ENCODE measurements at regions not wholly inside any gene's neighbourhood (a gene's known extent, or its start where the extent isn't known, plus 50 kb on each side); places are given as distances from the start of the nearest gene placed in this dataset.
"Not testable (repeated sequence)": the region's sequence is repeated elsewhere in the genome, so short reads cannot be mapped to it uniquely, and the experiment has no call there.

- no peak for DNase-seq (ENCODE audit: low spot score)
These were observed 609.0 kb downstream of the TBC1D22A start for GRCh38 chr22:47371263-47372090.

GRCh38 chr22:47370448-47371262 lies 608.2 kb downstream of the TBC1D22A start:
- DNase-seq (ENCODE audit: low spot score): no peak

- DNase-seq (ENCODE audit: low spot score): no peak
These were observed 607.1 kb downstream of the TBC1D22A start for GRCh38 chr22:47369431-47370015.

- DNase-seq (ENCODE audit: low spot score): no peak
These were observed 606.6 kb downstream of the TBC1D22A start for GRCh38 chr22:47369020-47369419.

GRCh38 chr22:47367993-47368945 lies 605.8 kb downstream of the TBC1D22A start:
- DNase-seq (ENCODE audit: low spot score): no peak

GRCh38 chr22:47367107-47367690 lies 604.7 kb downstream of the TBC1D22A start:
- DNase-seq (ENCODE audit: low spot score): no peak

- DNase-seq (ENCODE audit: low spot score): no peak
These were observed 603.7 kb downstream of the TBC1D22A start for GRCh38 chr22:47366026-47366767.

- DNase-seq (ENCODE audit: low spot score): no peak
These were observed 598.8 kb downstream of the TBC1D22A start for GRCh38 chr22:47361247-47361646.

GRCh38 chr22:47357493-47357892 lies 595.0 kb downstream of the TBC1D22A start:
- no peak for DNase-seq (ENCODE audit: low spot score)

GRCh38 chr22:47357086-47357485 lies 594.6 kb downstream of the TBC1D22A start:
- DNase-seq (ENCODE audit: low spot score): no peak

- no peak for DNase-seq (ENCODE audit: low spot score)
These were observed 594.1 kb downstream of the TBC1D22A start for GRCh38 chr22:47356511-47357011.

- DNase-seq (ENCODE audit: low spot score): no peak
These were observed 593.5 kb downstream of the TBC1D22A start for GRCh38 chr22:47355776-47356510.

- no peak for DNase-seq (ENCODE audit: low spot score)
These were observed 592.9 kb downstream of the TBC1D22A start for GRCh38 chr22:47355388-47355725.

GRCh38 chr22:47354668-47355387 lies 592.4 kb downstream of the TBC1D22A start:
- no peak for DNase-seq (ENCODE audit: low spot score)

GRCh38 chr22:47352920-47353700 lies 590.7 kb downstream of the TBC1D22A start:
- DNase-seq (ENCODE audit: low spot score): no peak

- no peak for DNase-seq (ENCODE audit: low spot score)
These were observed 589.6 kb downstream of the TBC1D22A start for GRCh38 chr22:47351836-47352579.

GRCh38 chr22:47346287-47346686 lies 583.8 kb downstream of the TBC1D22A start:
- not testable (repeated sequence) for DNase-seq (ENCODE audit: low spot score)

All from iPS-NIHi11 (cell line).